Liver (tissue), 8 donors: ENCODE measurements at regions not wholly inside any gene's neighbourhood (a gene's known extent, or its start where the extent isn't known, plus 50 kb on each side); places are given as distances from the start of the nearest gene placed in this dataset.

ENCODE experiments used
- DNase-seq: peaks from one replicate; pipeline ENCODE4 v3.0.0-alpha.2; 2017; ENCODE audit warnings: low spot score
- H3K27ac ChIP-seq, 2 donors: one replicate each; pipeline ENCODE4 v1.7.0; 2013; ENCODE audit warnings: inconsistent platforms in 2 of 2, low read length in 2 of 2, control low read depth in 1 of 2, low read depth in 1 of 2, mild to moderate bottlenecking in 1 of 2
- H3K27me3 ChIP-seq, 4 donors: one replicate each; pipeline versions ENCODE4 v1.6.1 to v1.7.0; 2013; ENCODE audit warnings: low read length in 3 of 4, inconsistent platforms in 1 of 4, mild to moderate bottlenecking in 1 of 4, moderate library complexity in 1 of 4; ENCODE audit not compliant: control insufficient read depth in 4 of 4, insufficient read depth in 4 of 4
- H3K36me3 ChIP-seq, 4 donors: one replicate each; pipeline versions ENCODE4 v1.6.1 to v1.7.0; 2013; ENCODE audit warnings: low read length in 3 of 4, mild to moderate bottlenecking in 3 of 4, low read depth in 1 of 4, moderate library complexity in 1 of 4; ENCODE audit not compliant: control insufficient read depth in 4 of 4, insufficient read depth in 3 of 4
- H3K4me1 ChIP-seq, 4 donors: one replicate each; pipeline versions ENCODE4 v1.6.1 to v1.7.0; 2013; ENCODE audit warnings: low read length in 3 of 4, mild to moderate bottlenecking in 3 of 4, moderate library complexity in 1 of 4; ENCODE audit not compliant: control insufficient read depth in 4 of 4, insufficient read depth in 4 of 4
- H3K4me3 ChIP-seq, 3 donors: one replicate each; pipeline versions ENCODE4 v1.6.1 to v1.7.0; 2013; ENCODE audit warnings: low read length in 3 of 3, control low read depth in 1 of 3, low read depth in 1 of 3, mild to moderate bottlenecking in 1 of 3
- H3K9ac ChIP-seq, 2 donors: one replicate each; pipeline ENCODE4 v1.7.0; 2013; ENCODE audit warnings: low read length in 2 of 2, mild to moderate bottlenecking in 2 of 2, moderate library complexity in 2 of 2, control low read depth in 1 of 2, low read depth in 1 of 2
- H3K9me3 ChIP-seq, 4 donors: one replicate each; pipeline versions ENCODE4 v1.6.1 to v1.7.0; 2013; ENCODE audit warnings: low read length in 3 of 4; ENCODE audit not compliant: control insufficient read depth in 4 of 4
- ATF3 ChIP-seq: IDR thresholded peaks from 2 replicates; pipeline ENCODE4 v1.6.1; 2016; ENCODE audit warnings: antibody characterized with exemption
- CTCF ChIP-seq: fragments of 150-350 bp; IDR thresholded peaks from 2 replicates; pipeline ENCODE4 v1.5.1; 2017; ENCODE audit warnings: improper control_type of control experiment, low read depth, low read length; ENCODE audit not compliant: missing input control
- EGR1 ChIP-seq, 2 donors: IDR thresholded peaks; 2 replicates each; pipeline ENCODE4 v1.6.1; 2016 to 2018; ENCODE audit warnings: antibody characterized with exemption in 2 of 2, low read depth in 2 of 2
- FOXA1 ChIP-seq: IDR thresholded peaks from 2 replicates; pipeline ENCODE4 v1.6.1; 2016; ENCODE audit warnings: antibody characterized with exemption
- FOXA2 ChIP-seq: IDR thresholded peaks from 2 replicates; pipeline ENCODE4 v1.6.1; 2016; ENCODE audit warnings: antibody characterized with exemption
- GABPA ChIP-seq, 2 donors: IDR thresholded peaks in 1 of 2; conservative IDR thresholded peaks in 1 of 2; 2 replicates each; pipeline ENCODE4 v1.6.1; 2016; ENCODE audit warnings: antibody characterized with exemption in 2 of 2, mild to moderate bottlenecking in 1 of 2, moderate library complexity in 1 of 2
- HNF4A ChIP-seq, 2 donors: conservative IDR thresholded peaks; 2 replicates each; pipeline ENCODE4 v1.6.1; 2016; ENCODE audit warnings: antibody characterized with exemption in 2 of 2, mild to moderate bottlenecking in 2 of 2
- HNF4G ChIP-seq: IDR thresholded peaks from 2 replicates; pipeline ENCODE4 v1.6.1; 2016; ENCODE audit warnings: antibody characterized with exemption
- JUND ChIP-seq, 2 donors: IDR thresholded peaks; 2 replicates each; pipeline ENCODE4 v1.6.1; 2016; ENCODE audit warnings: antibody characterized with exemption in 2 of 2
- MAX ChIP-seq: IDR thresholded peaks from 2 replicates; pipeline ENCODE4 v1.6.1; 2016; ENCODE audit warnings: antibody characterized with exemption
- NR2F2 ChIP-seq: IDR thresholded peaks from 2 replicates; pipeline ENCODE4 v1.6.1; 2016; ENCODE audit warnings: antibody characterized with exemption
- RAD21 ChIP-seq, 2 donors: IDR thresholded peaks; 2 replicates each; pipeline ENCODE4 v1.6.1; 2016; ENCODE audit warnings: antibody characterized with exemption in 2 of 2, mild to moderate bottlenecking in 2 of 2
- REST ChIP-seq: IDR thresholded peaks from 2 replicates; pipeline ENCODE4 v1.6.1; 2016; ENCODE audit warnings: antibody characterized with exemption, mild to moderate bottlenecking
- RXRA ChIP-seq, 2 donors: IDR thresholded peaks; 2 replicates each; pipeline ENCODE4 v1.6.1; 2017 to 2018; ENCODE audit warnings: antibody characterized with exemption in 2 of 2, mild to moderate bottlenecking in 1 of 2
- SP1 ChIP-seq: IDR thresholded peaks from 2 replicates; pipeline ENCODE4 v1.6.1; 2018; ENCODE audit warnings: antibody characterized with exemption, mild to moderate bottlenecking
- TAF1 ChIP-seq: conservative IDR thresholded peaks from 2 replicates; pipeline ENCODE4 v1.6.1; 2016; ENCODE audit warnings: antibody characterized with exemption, mild to moderate bottlenecking
- YY1 ChIP-seq: IDR thresholded peaks from 2 replicates; pipeline ENCODE4 v1.6.1; 2016; ENCODE audit warnings: antibody characterized with exemption, mild to moderate bottlenecking
- ZBTB33 ChIP-seq: IDR thresholded peaks from 2 replicates; pipeline ENCODE4 v1.6.1; 2016; ENCODE audit warnings: antibody characterized with exemption
- WGBS: extraction: QIAGEN DNeasy Blood & Tissue Kit; methylation state at CpG from one replicate; pipeline ENCODE4 v1.1.7; 2013; 5-methylcytosine and 5-hydroxymethylcytosine counted together
- donor health status: healthy.
- donor health status: healthy.
- donor health status: healthy.
- donor health status: healthy.
- donor health status: healthy.

- no peak overlapping the region for H3K4me3 ChIP-seq
- 68% methylated on average over 2 of the region's 2 CpGs for WGBS
- no peak overlapping the region for H3K9ac ChIP-seq
- H3K9me3 ChIP-seq, result no peaks in the 10 kb centered on the region
- peaks cover 0 to 9% (median 1%) of the 10 kb centered on the region in 4 donors for H3K4me1 ChIP-seq
- H3K36me3 ChIP-seq, result no peaks in the 10 kb centered on the region
- no peak overlapping the region for H3K27ac ChIP-seq
- TF ChIP-seq NR2F2, result no peak
- TF ChIP-seq CTCF, result no peak
- no peak for TF ChIP-seq JUND (IDR thresholded peaks at IDR 0.05)
- no peak for TF ChIP-seq YY1
- TF ChIP-seq RXRA (IDR thresholded peaks at IDR 0.05), result no peak
- TF ChIP-seq EGR1 (IDR thresholded peaks at IDR 0.05; ENCODE audit: low read depth in 2 of 2), result no peak
- no peak for TF ChIP-seq ZBTB33
- no peak for TF ChIP-seq SP1
- no peak for TF ChIP-seq HNF4A (conservative IDR thresholded peaks at IDR 0.05)
- no peak for TF ChIP-seq REST
- no peak for TF ChIP-seq MAX
- no peak for TF ChIP-seq HNF4G
- no peak for TF ChIP-seq GABPA (IDR thresholded peaks at IDR 0.05 in 1 of 2, conservative IDR thresholded peaks at IDR 0.05 in 1 of 2)
- no peak for TF ChIP-seq FOXA2
- TF ChIP-seq ATF3, result no peak
- TF ChIP-seq RAD21 (IDR thresholded peaks at IDR 0.05), result no peak
- no peak for TF ChIP-seq FOXA1
- TF ChIP-seq TAF1, result no peak
- DNase-seq, result no peak
- no peaks in the 10 kb centered on the region for H3K27me3 ChIP-seq
These were observed 89.7 kb upstream of the STEAP4 start for GRCh38 chr7:88396295-88396947.
